ENCODE measurements at regions not wholly inside any gene's neighbourhood (a gene's known extent, or its start where the extent isn't known, plus 50 kb on each side); places are given as distances from the start of the nearest gene placed in this dataset.

GRCh38 chr7:155953781-155954549 is 141.7 kb upstream of the SHH start (continued):
- TF ChIP-seq ZNF503 (CRISPR knock-in tag; IDR thresholded peaks at IDR 0.05) (peak; percentile 89), TFAP4 (IDR thresholded peaks at IDR 0.05; ENCODE audit: borderline replicate concordance, low read depth) (peak; percentile 51; the same call in 1 of the 2 replicates), ZNF235 (CRISPR knock-in tag; IDR thresholded peaks at IDR 0.05; ENCODE audit: borderline replicate concordance) (0 out of 2 replicates have a peak, but pooled peaks have one; percentile 62), ZNF30 (CRISPR knock-in tag; IDR thresholded peaks at IDR 0.05) (no peak), ZNF557 (CRISPR knock-in tag; IDR thresholded peaks at IDR 0.05) (0 out of 2 replicates have a peak, but pooled peaks have one; percentile 44), CCAR2 (optimal IDR thresholded peaks at IDR 0.05; ENCODE audit: low read depth, low read length) (no peak), ZMAT5 (CRISPR knock-in tag; IDR thresholded peaks at IDR 0.05; ENCODE audit: borderline replicate concordance, low read depth) (no peak), SIN3A (IDR thresholded peaks at IDR 0.05; ENCODE audit: borderline replicate concordance, low read depth, low read length) (no peak), ZNF263 (CRISPR knock-in tag; IDR thresholded peaks at IDR 0.05) (no peak), NBN (conservative IDR thresholded peaks at IDR 0.05) (no peak), AHDC1 (CRISPR knock-in tag; IDR thresholded peaks at IDR 0.05; ENCODE audit: borderline replicate concordance) (no peak), KDM5B (CRISPR knock-in tag; IDR thresholded peaks at IDR 0.05; ENCODE audit: borderline replicate concordance) (peak; percentile 31; the same call in 1 of the 2 replicates), CREBL2 (CRISPR knock-in tag; IDR thresholded peaks at IDR 0.05; ENCODE audit: borderline replicate concordance) (no peak), ARNT (IDR thresholded peaks at IDR 0.05) (no peak), BRD4 (CRISPR knock-in tag; IDR thresholded peaks at IDR 0.05) (peak; percentile 94), KDM3A (CRISPR knock-in tag; IDR thresholded peaks at IDR 0.05; ENCODE audit: low read depth) (no peak)

All from HepG2 (cell line).